Stimulated activated CD4-positive, alpha-beta T cell treated with anti-CD3 and anti-CD28 coated beads, Interleukin-15, amount 100 ng/mL, for 24 hours (primary cell): ENCODE measurements at regions not wholly inside any gene's neighbourhood (a gene's known extent, or its start where the extent isn't known, plus 50 kb on each side); places are given as distances from the start of the nearest gene placed in this dataset.
"Not testable (repeated sequence)": the region's sequence is repeated elsewhere in the genome, so short reads cannot be mapped to it uniquely, and the experiment has no call there.

Source experiments
- DNase-seq: peaks from one replicate; pipeline ENCODE4 v3.0.0-alpha.2; 2020

DNA sequence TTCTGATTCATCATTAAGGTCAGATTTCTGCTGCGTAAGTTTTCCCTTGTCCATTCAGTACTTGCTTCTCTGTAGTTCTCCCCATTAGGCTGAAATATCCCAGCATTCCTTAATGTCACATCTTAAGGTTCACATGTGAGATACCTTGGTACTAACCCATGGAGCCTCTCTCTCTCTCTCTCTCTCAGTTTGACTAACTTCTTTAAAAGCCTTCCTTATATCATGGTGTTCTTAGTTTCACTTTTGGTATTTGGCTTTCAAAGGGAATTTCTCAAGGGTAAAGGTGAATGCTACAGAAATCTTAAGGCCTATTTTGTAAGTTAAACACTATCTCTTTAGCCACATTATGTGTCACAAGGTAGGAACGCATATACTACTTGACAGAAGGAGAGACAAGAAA lies 427.3 kb upstream of the ZNF717 start:
- DNase-seq: no peak

GRCh38 chr3:76222201-76222600 lies 436.9 kb upstream of the ZNF717 start:
- DNase-seq: no peak

- DNase-seq: no peak
Observed at GRCh38 chr3:76231258-76231657, 445.9 kb upstream of the ZNF717 start.

DNA sequence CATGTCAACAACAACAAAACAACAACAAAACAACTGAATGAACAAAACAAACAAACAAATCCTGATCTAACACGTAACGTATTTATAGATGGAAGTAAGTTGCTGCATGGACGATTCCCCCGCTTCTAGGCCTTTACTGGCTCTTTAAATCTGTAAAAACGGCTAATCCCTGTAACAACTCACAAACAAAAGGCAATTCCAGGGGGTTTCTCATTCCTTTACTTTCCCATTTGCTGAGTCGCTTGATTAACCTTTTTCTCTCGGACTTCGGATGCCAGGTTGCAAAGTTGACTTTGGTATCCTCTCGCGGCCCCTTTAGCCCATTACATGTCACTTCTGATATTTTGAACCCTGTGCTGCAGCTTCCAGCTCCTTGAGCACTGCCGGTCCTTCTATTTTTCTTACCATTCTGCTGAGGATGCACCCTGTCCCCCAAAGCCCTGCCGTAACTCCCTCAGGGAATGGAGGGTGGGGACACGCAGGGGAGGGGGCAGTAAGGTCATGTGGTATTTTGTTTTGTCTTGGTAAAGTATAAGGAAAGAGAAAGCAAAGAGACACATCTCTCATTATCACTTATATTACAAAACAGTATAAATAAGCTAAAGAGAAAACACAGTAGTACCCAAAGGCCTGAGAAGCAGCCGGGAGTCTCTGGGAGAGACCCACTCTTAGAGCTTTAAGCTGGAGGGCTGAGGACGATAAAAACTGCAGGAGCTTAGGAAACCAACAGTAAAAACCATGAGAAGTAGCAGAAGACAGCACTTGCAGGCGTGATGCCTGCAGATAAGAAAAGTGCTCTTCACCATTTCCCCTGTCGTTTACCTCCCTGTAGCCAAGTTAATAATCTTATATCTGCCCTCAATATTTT lies 457.8 kb upstream of the ZNF717 start:
- DNase-seq: no peak

DNA sequence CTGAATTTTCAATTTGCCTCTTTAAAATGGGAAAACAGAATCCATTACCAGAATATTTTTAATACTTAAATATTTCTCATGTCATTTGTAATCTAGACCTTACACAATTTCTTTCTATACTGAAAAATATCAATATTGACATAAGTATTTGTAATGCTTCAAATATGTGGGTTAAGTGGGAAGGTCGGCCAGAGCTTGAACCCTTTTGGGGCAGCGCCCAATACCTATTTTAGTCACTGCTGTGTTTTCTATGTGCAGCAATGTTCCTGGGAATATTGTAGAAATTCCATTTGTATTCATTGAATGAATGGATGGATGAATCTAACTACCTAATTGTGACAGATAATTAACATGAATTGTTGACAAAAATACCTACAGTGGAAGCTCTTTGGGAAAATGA lies 459.7 kb upstream of the ZNF717 start:
- no peak for DNase-seq

GRCh38 chr3:76245622-76246021 lies 460.3 kb upstream of the ZNF717 start:
- DNase-seq: no peak

DNA sequence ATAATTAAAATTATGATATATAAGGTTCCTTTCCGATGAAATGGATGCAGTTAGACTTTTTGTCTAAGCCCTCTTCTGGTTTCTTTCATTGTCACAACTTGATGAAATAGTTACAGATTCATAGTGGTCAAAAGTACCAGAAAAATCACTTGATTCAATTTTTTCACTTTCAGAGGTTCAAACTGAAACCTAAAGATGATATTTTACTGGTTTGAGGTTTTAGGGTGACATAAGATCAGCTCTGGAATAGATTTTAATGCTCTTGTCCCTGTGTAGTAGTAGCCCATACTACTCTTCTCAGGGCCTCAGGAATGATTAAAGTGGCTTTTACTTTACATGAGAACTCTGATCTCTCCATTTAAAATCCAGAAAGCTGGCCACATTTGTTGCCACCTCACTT lies 479.1 kb upstream of the ZNF717 start:
- DNase-seq: no peak

GRCh38 chr3:76264911-76265310 lies 479.6 kb upstream of the ZNF717 start:
- DNase-seq: no peak

- DNase-seq: no peak
Observed at GRCh38 chr3:76266511-76266910, 481.2 kb upstream of the ZNF717 start.

- DNase-seq: no peak
Observed at GRCh38 chr3:76267851-76268380, 482.6 kb upstream of the ZNF717 start.

- DNase-seq: no peak
Observed at GRCh38 chr3:76293856-76294255, 508.5 kb upstream of the ZNF717 start.

GRCh38 chr3:76300746-76301145 lies 515.4 kb upstream of the ZNF717 start:
- no peak for DNase-seq

DNA sequence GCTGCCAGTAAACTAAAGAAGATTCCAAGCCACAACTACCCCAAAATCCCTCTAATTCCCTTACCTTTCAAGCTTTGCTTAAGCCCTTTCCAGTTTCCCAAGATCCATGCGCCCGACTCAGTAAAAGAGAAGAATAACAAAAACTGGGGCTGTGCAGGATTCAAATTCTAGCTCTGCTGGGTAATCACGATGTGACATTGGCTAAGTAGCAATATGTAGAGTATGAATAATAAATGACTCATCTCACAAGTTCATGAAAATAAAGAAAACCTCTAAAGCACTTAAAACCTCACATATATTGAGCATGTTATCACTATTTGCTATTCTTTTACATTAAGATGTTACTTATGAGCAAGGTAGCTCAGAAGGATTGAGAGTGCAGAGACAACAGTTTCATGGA lies 522.2 kb upstream of the ZNF717 start:
- no peak for DNase-seq

GRCh38 chr3:76308541-76308940 lies 523.2 kb upstream of the ZNF717 start:
- no peak for DNase-seq

DNA sequence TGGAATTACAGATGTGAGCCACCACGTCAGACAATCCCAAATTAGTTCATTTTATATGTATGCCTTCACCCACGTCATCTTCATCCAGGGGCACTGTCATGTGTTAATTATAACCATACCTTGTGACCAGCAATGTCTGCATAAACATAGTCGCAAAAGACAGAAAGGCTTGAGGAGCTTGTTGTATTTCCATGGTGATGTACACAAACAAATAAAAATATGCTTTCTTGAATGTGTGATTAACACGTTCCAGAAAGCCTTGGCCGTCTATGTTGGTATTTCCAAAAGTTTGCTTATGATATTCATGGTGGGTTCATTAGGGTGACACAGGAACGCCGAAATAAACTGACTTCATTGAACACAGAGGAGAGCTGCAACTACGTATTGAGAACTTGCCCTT lies 524.7 kb upstream of the ZNF717 start:
- DNase-seq: no peak

DNA sequence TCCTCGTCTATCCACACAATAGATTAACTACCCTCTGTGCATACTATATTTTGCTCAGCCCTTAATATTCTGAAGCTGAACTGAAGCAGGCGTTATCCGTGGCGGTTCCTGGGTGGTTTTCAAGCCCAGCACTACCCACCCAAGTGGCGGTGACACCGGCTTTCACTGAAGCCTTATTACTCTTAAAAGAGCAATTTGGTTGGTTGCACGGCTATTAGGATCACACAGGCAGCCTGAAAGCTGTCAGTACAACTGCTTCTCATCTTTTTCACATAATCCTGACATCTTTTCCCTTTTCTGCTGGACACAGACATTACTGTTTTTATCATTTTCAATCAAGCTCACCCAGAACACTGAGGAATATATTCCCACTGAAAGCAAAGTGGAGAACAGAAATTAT lies 525.3 kb upstream of the ZNF717 start:
- DNase-seq: no peak

GRCh38 chr3:76311941-76312340 lies 526.6 kb upstream of the ZNF717 start:
- no peak for DNase-seq

DNA sequence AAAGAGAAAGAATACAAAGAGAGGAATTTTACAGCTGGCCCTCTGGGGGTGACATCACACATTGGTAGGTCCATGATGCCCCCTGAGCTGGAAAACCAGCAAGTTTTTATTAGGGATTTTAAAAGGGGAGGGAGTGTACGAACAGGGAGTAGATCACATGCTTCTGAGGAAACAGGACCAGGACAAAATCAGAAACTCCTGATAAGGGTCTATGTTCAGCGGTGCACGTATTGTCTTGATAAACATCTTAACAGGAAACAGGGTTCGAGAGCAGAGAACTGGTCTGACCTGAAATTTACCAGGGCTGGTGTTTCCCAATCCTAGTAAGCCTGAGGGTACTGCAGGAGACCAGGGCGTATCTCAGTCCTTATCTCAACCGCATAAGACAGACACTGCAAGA lies 530.6 kb upstream of the ZNF717 start:
- DNase-seq: not testable (repeated sequence)

DNA sequence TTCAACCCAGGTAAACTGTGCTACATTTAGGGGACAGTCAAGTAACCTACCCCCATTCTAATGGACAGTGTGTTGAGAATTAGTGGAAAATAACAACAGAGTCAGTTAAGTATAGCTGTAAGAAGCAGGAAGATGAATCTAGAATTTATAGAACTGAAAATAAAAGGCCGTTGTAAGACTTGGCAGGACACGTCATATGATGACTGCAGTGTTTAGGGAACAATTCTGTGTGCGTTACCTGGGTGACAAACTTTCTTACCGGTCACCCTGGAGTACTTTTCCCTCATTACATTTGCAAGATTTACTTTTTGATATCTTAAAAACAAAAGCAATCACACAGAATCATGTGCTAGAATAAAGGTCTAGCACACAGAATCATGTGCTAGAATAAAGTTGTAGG lies 536.3 kb upstream of the ZNF717 start:
- DNase-seq: no peak

DNA sequence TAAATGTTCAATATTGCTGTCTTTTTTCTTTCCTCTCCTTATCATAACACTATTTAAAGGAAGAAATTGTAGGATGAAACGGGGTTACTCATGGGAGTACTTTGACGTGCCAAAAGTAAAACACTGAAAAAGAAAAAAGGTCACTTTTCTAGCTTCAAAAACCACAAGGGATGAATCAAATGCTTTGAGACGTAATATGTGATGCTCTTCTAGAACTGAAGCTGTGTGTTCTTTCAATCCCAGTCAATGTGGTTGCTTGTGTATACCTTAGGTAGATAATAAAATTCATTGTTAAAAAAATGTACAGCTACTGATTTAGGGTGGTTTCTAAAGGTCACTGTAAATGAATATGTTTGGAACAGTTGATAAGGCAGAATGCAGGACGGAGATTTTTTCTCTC lies 538.8 kb upstream of the ZNF717 start:
- DNase-seq: no peak

DNA sequence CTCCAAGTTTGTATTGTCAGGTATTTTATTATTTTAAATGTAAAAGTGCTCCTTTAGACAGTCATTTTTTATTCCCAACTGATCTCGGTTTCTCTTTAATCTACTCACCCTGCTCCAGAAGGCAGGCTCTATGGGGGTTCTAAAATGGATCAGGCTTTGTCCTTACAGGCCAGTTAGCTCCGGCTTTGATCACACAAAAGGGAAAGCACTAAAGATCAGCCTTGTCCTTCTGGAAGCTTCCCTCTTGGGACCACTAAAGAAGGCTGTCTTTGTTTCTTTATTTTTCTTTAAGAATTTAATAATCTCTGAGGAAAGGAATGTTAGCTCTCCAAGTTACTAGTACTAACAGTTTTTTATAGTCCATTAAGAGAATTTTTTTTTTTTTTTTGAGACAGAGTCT lies 560.5 kb upstream of the ZNF717 start:
- no peak for DNase-seq

DNA sequence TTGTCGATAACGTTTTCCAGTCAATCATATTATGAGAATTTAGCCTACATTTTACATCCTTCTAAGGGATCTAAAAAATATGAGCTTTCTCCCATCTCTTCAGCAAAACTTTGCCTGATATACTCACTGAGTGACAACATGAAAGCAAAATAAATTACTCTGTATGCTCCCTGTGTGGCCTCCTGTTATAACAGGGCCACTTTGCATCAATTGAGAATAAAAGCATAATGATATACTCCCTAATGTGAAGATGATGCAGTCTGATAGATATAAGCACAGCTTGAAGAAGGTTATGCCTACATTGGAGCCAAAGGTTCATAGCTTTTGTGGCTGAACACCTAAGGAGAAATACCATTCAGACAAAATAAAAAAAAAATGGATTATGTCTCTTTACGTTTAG lies 561.3 kb upstream of the ZNF717 start:
- DNase-seq: no peak

- no peak for DNase-seq
Observed at GRCh38 chr3:76349715-76350480, 564.5 kb upstream of the ZNF717 start.

GRCh38 chr3:76352051-76352450 lies 566.7 kb upstream of the ZNF717 start:
- DNase-seq: no peak
